GM12874 (cell line): ENCODE measurements at regions not wholly inside any gene's neighbourhood (a gene's known extent, or its start where the extent isn't known, plus 50 kb on each side); places are given as distances from the start of the nearest gene placed in this dataset.

Source experiments
- TF ChIP-seq, protein P1 (sequence below): IDR thresholded peaks from 2 replicates; pipeline ENCODE4 v1.5.1; 2011; ENCODE audit warnings: low read depth, mild to moderate bottlenecking, control low read depth, low read length, moderate library complexity; ENCODE audit not compliant: insufficient read depth

DNA sequence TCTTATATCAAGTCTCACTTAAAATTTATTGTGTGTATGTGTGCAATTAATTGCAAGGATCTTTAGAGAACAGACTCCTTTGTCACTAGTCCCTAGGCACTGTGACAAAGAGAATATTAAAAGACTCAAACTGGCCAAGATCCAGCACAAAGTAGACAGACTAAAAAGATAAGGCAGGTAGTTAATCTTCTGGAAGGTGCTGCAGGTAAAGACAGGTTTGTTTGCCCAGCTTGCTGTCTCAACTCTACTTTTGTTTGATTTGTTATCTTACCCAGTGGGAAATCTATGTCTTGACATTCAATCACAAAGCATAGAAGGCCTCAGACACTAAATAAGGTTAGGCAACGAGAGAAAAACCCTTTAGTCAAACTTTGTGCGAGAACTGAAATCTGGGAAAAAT lies 807.9 kb upstream of the LRRN3 start:
- TF ChIP-seq, protein P1, sequence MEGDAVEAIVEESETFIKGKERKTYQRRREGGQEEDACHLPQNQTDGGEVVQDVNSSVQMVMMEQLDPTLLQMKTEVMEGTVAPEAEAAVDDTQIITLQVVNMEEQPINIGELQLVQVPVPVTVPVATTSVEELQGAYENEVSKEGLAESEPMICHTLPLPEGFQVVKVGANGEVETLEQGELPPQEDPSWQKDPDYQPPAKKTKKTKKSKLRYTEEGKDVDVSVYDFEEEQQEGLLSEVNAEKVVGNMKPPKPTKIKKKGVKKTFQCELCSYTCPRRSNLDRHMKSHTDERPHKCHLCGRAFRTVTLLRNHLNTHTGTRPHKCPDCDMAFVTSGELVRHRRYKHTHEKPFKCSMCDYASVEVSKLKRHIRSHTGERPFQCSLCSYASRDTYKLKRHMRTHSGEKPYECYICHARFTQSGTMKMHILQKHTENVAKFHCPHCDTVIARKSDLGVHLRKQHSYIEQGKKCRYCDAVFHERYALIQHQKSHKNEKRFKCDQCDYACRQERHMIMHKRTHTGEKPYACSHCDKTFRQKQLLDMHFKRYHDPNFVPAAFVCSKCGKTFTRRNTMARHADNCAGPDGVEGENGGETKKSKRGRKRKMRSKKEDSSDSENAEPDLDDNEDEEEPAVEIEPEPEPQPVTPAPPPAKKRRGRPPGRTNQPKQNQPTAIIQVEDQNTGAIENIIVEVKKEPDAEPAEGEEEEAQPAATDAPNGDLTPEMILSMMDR = no peak

DNA sequence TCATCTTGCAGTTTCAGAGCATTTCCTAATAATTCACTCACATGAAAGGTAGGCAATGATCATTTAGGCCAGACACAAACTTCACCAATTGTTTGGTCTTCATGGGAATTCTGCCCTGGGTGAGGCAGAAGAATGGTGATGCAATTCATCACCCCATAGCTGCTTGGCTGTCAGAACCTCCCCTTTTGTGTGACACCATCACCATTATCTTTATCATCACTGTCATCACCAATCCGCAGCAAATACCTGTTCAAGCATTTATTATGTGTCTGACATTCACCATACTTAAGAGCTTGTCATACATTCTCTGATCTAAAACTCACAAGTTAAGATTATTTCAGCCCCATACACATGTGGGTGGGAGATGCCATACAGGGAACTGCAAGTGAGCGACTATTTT lies 799.5 kb upstream of the LRRN3 start:
- TF ChIP-seq, protein P1 = no peak

- TF ChIP-seq, protein P1 = no peak
These were observed 794.6 kb upstream of the LRRN3 start for GRCh38 chr7:110296321-110296720.

DNA sequence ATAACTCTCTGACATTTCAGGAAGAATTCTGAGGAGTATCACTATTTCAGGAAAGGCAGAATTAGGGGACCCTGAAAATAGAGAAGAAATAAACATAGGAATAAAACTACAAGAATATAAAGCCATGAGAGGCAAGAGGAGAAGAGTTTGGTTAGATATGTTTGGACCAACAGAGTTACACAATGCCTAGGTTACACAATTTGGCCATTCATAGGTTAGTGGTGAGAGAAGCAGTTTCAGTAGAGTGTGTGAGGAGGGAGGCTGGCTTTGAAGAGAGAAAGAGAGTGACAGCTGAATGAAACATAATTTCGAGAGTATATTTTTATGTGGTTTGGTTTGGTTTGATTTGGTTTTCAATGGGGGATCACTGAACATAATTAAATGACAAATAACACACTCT lies 783.2 kb upstream of the LRRN3 start:
- TF ChIP-seq, protein P1 = no peak

DNA sequence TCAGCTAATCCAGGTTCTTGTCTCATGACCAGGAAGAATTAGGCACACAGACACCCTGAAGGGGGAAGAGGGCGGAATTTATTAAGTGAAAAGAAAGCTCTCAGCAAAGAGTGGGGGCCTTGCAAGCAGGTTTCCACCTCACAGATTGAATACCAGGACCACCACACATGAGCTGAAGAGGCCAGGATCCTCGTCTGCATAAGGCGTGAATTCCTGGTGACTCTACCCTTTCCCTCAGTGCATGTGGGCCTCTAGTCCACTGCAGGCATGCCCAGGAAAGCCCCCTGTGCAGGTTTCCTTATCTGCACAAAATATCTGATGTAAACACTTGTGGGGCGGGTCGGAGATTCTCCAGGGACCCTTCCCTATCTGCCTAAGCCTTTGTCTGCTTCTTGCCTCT lies 782.1 kb upstream of the LRRN3 start:
- TF ChIP-seq, protein P1 = no peak

DNA sequence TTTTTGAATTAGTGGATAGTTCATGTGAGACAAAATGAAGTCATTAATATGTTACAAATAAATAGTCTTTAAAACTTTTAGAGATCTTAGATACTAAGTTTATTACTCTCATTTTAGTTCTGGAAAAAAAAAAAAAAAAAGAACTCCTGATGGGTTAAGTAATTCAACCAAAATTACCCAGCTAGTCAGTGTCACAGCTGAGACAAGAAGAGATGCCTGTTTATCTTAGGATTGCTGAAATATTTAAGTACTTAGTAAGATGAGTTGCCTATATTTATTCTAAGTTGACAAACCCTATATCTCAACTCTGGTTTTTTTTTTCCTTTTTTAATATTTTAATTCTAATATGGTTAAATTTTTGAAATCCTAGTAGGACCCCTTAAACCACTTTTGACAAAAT lies 781.0 kb upstream of the LRRN3 start:
- TF ChIP-seq, protein P1 = no peak

DNA sequence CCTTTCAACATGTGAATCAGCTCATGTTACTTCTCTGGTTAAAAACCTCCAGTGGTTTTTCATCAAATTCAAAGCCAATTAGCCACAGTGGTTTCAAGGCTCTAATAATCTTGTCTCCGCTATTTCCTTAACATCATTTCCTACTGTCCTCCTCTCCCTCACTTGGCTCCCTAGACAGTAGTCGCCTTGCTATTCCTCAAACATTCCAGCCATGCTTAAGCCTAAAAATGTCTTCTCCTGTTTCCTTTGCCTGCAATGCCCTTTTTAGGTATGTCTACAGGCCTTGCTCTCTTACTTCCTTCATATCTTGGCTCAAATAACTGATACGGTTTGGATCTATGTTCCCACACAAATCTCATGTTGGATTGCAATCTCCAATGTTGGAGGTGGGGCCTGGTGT lies 779.4 kb upstream of the LRRN3 start:
- TF ChIP-seq, protein P1 = no peak
